ENCODE measurements at regions not wholly inside any gene's neighbourhood (a gene's known extent, or its start where the extent isn't known, plus 50 kb on each side); places are given as distances from the start of the nearest gene placed in this dataset.
A peak's percentile ranks its signal among the peaks of the same experiment; 100 is the strongest.
"Not testable (repeated sequence)": the region's sequence is repeated elsewhere in the genome, so short reads cannot be mapped to it uniquely, and the experiment has no call there.

DNA sequence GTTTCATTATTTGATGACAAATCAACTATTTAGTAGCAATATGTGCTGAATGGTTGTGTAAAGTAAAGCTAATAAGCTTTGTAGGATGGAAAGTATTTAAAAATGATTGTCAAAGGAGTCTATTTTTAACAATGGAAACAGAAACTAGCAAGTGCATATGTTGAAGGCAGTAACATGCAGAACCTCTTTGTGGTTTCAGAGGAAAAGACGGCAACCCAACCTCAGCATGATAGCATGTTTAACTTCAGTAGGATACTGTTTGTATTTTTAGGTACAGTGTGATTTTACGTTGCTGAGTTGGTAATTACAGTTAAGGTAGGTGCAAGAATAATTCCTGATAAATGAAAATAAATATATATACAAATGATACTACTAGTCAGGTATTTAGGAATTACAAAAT, 545.4 kb downstream of the CDY1 start:
- DNase-seq (ENCODE audit: low spot score), result not testable (repeated sequence)

DNA sequence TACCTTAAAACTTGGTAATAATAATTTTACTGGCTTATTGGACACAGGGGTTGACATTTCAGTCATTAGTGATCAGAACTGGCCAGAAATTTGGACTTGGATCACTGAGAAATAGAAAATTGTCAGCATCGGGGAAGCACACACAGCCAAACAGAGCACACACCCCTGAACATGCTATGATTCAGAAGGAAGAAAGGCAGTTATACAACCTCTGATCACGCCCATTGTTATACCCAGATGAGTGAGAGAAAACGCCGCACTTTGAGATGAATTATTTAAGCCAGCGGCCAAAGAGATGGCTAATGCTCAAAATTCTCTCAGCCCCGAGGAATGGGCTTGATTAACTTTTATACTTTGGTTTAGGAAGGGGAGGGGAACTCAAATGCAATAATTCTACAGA, 557.4 kb downstream of the CDY1 start:
- DNase-seq (ENCODE audit: low spot score), result not testable (repeated sequence)

DNA sequence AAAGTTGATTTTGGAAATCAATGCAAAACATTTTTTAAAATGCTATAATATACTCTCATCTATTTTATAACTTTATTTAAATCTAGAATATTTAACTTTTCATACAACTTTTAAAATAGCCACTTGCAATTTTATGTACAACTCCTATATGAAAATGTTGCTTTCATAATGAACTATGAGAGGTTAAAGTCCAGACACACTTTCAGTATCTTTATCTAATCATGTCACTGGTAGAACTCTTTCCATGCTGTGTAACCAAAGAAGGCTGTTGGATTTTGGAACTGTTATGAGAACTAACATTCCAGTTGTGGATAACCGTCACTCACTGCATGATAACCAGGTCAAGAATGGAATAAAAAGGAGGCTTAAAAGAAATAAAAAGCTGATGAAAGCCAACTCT, 603.1 kb downstream of the CDY1 start:
- not testable (repeated sequence) for DNase-seq (ENCODE audit: low spot score)

DNA sequence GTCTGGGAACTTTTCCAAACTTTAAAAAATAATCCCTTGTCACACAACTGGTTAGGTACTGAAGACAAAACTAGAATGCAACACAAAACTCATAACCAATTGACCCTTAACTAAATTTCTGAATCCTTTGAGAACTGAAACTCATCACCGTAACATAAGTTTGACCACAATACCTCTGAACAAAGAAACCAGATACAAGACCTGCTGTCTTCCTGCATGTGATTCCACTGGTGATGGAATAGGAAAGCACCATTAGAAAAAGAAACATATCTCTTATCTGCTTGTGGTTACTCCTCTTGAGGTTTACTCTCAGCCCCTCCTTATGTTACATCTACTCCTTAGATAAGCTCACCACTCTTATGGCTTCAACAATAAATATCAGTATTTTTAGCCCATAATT, 603.6 kb downstream of the CDY1 start:
- DNase-seq (ENCODE audit: low spot score), result not testable (repeated sequence)

DNA sequence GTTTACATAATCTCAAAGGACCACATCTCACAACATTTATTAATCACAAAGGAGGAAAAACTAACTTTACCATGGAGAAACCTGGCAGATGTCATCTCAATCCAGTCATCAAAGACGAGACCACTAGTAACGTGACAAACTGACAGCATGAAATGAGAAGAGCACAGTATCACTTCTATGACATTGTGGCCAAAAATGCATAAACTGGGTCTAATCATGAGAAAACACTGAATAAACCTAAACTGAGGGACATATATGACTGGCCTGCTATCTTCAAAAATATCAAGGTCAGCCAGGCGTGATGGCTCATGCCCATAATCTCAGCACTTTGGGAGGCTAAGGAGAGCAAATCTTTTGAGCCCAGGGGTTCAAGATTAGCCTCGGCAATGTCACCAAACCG, 619.0 kb downstream of the CDY1 start:
- DNase-seq (ENCODE audit: low spot score), result not testable (repeated sequence)

DNA sequence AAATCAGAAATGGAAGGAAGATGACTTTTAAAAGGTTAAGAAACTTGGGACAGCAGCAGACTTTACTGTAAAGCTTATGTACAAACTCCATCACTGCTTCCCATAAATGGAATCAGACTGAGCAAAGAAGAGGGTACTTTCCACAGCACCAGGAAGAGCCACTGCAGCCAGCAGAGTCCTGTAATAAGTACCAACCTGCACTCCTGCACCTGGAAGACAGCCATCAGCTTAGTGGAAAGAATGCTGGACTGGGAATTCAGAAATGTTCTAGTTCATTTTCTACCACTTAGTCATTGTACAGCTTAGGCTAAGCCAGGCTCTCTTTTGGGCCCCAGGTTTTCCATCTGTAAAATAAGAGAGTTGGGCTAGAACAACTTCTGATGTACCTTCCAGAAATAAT, 632.3 kb downstream of the CDY1 start:
- DNase-seq (ENCODE audit: low spot score), result not testable (repeated sequence)

DNA sequence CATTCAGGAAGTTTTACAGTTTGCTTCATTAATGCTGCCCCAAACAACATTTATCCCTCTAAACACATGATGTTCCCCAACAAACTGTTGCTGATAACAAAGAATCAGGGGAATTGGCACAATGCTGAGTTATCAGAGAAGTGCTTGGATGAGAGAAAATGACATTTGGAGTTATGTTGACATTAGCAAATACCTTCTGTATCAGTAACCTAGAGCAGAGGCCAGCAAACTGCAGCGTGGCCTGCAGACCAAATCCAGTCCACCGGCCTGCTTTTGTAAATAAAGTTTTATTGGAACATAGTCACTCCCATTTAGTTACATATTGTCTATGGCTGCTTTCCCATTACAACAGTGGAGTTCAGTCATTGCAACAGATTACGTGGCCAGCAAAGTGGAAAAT, 643.5 kb downstream of the CDY1 start:
- DNase-seq (ENCODE audit: low spot score), result not testable (repeated sequence)

DNA sequence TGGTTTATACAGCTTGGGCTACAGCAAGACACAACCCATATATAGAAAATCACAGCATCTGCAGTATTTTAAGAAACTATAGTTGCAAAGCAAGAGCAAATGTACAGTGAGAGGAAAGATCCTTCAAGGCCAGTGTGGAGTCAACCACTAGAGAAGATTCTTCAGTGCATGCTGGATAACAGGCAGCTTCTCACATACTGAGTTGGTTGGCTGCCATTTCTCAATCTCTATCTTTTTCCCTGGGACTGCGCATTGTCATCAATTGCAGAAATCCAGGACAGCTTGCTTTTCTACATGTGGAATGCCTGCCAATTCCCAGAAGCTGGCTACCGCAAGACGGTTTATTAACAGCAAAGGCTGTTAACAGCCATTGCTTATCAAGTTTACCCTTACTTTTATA, 646.5 kb downstream of the CDY1 start:
- not testable (repeated sequence) for DNase-seq (ENCODE audit: low spot score)

DNA sequence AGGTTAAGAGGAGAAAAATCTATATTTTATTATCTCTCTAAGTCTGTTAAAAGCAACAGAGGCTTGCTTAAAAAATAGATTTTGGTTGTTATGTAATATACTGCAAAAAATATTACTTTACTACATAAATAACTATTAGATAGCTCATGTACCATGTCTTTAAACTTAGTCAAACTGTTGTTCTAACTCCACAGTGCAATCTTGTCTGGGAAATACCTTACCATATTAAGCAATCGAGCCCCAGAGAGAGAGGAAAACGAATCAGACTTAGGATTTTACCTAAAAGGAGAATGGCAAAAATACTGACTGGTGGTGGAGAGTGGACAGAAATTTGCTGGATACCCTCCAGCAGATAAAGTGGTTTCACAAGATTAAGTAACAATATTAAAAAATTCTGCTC, 647.0 kb downstream of the CDY1 start:
- not testable (repeated sequence) for DNase-seq (ENCODE audit: low spot score)

DNA sequence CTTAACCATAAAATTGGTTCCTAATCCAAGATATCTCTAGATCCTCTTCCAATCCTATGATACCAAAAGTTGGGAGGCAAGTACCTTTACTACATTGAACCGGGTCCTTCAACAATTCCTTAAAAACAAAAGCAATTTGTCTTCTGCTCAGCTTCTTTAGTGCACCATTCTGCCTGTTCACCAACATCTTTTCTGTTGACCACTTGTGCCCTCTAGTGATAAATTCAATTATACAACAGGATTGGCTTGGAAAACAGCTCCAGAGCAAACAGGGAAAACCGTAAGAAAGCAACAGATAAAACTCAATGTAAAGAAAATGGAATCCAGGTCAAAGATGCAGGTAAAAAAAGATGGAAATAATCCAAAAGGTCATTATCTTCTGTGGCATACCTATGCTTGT, 651.2 kb downstream of the CDY1 start:
- DNase-seq (ENCODE audit: low spot score), result not testable (repeated sequence)

DNA sequence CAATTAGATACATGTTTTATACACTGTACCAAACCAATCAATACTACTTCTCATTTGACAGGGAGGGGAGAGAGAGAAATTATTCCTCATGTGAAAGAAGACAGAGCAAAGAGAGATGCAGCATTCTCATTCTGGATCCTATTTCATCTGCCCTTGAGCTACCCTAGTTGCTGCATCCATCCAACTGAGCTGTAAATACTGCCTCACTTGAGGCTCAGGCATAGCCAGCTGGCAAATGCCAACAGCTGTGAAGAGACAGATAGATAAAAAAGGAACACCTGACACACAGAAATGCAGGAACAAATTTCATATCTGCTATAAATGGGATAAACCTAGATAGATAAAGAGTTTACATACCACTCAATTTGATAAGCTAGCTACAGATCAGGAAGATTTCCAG, 684.1 kb downstream of the CDY1 start:
- DNase-seq (ENCODE audit: low spot score), result not testable (repeated sequence)

DNA sequence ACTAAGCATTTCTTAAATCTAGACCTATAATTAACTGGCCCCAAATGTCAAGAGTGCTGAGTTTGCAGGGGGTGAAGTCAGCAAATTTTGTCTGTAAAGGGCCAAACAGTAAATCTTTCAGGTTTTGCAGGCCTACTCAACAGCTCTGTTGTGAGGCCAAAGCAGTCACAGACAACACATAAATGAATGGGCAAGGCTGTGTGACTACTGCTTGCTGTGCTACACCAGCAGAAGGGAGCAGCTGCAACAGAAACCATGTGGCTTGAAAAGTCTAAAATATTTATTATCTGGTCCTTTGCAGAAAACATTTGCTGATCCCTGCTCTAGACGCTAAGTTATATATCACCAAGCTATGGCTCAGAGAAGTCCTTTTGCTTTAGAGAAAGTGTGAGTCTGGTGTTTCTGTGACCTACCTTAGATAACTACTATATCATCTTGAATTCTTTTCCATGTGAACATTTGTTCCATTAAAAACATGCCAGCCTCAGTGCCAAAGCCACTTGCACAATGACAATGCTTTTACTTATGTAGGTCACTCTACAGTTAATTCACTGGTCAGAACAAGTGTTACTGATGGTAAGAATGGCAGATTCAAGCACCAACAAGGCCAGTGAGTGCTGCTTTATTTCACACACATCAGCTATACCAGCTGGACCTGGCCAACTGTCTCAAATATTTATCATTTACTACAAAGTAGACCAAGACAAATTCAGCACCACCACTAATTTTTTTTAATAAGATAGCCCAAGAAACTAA, 684.9 kb downstream of the CDY1 start:
- not testable (repeated sequence) for DNase-seq (ENCODE audit: low spot score)

DNA sequence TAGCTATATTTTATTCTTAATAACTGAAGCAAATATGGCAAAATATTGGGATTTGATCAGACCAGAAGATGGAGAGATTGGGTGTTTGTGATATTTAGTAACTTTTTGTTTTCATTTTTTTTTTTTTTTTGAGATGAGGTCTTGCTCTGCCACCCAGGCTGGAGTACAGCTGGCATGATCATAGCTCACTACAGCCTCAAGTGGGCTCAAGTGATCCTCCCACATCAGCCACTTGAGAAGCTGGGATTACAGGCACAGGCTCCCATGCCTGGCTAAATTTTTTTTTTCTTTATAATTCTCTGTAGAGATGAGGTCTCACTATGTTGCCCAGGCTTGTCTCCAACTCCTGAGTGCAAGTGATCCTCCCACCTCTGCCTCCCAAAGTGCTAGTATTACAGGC, 686.4 kb downstream of the CDY1 start:
- not testable (repeated sequence) for DNase-seq (ENCODE audit: low spot score)

DNA sequence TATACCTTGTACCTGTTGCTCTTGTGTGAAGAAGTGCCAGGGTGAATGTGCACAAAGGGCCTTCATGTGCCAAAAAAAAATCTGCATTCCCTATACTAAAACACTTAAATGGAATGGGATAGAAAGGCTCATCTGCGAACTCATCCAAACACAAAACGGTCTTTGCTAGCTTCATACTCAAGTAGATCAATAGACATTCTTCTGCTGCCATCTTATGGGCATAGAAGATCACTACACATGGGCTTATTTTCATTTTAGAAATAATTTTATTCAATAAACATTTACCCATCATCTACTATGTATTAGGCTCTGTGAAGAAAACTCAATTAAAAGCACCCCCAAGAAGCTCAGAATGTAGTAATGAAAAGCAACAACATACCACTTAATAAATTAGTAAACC, 693.1 kb downstream of the CDY1 start:
- DNase-seq (ENCODE audit: low spot score), result peak; percentile 5

DNA sequence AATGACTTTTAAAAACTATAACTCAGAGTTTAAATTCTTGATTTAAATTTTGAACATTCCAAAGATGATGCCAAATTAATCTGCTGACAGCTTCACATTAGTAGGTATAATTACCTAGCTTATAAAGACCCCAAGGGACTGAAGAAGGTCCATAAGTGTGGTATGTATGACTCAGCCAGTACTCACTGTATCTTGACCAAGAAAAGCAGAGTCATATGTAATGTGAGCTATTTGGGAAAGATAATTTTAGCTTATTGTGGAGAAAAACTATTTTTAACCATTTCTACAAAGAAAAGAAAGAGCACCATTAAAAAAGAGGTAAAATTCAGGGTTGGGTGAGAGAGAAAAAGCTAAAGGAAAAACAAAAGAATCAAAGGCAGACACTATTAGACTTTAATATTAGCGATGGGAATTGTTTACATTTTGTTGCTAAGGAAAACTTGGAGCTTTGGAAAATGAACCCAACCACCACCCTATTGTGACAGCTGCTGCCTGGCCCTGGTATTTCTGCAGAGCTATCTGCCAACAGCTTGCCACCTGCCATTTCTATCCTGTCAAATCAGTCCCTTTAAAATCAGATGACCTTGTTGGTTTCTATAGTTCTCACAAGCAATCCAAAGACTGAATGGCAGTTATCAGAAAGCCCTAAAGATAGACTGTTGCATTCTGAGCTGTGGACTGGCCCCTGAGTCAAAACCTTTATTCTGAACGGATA, 697.7 kb downstream of the CDY1 start:
- DNase-seq (ENCODE audit: low spot score), result peak; percentile 12

DNA sequence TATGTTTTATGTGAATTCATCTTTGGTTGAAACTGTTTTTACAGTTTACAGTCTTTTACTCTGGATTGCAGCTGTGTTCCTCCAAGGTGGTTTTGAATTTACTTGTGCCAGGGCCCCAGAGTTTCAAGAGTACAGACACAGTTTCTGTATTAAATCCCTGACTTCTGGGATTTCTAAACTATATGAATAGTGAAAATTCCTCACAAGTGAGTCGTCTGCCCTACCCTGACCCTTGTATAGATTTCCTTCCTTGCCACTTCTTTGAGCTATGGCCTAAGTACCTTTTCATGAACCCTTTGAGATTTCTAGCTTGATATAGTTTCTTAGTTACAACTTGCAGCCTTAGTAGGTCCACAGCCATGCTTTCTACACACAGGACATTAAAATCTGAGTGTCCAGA, 700.8 kb downstream of the CDY1 start:
- DNase-seq (ENCODE audit: low spot score), result not testable (repeated sequence)

DNA sequence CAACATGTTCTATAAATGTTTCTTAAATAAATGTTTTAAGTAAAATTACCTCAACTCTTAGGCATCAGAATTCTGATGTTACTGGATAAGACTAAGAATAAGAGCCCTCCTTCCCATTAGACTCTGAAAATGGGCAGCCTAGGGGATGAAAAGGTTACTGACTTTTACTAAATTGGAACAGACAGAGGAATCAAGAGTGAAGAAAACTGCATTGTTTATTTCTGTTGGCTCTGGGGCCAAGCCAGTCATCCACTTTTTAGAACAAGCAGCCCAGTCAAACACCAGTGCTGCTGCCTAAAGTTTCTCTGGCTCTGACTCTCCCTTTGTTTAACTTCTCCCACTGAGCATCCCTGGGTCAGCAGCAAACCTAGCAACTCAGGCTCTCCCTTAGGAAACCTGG, 731.0 kb downstream of the CDY1 start:
- DNase-seq (ENCODE audit: low spot score), result peak; percentile 1

DNA sequence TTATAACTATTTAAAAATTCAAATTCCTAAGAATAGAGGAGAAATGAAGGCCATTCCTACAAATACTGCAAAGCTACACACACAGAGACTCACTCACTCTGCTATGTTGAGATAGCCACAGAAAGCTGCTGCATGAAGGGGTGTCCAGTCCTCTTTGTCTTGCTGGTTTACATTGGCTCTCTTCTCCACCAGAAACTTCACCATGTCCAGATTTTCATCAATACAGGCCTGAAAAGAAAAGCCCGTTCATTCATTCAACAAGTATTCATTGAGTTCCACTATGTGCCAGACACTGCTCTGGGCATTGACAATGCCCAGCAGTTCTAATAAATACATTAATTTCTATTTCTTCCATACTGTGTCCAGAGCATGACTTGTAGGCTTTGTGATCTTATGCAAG, 732.3 kb downstream of the CDY1 start:
- DNase-seq (ENCODE audit: low spot score), result no peak

DNA sequence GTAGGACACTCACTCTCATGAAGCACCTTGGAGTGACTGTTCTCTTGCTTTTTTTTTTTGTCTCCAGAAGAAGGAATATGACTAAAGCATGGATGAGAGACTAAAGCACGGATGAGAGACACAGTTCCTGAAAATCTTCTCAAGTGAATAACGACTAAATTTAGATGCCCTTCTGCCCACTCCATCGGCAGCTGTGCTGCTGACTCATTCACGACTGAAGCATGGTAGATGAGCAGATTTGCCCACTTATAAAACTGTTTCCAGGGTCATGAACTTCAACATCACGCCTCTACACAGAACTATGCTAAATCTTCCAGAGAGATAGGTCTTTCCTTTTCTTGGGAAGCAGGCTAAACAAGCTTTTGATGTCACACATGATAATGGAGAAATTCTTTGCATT, 738.0 kb downstream of the CDY1 start:
- not testable (repeated sequence) for DNase-seq (ENCODE audit: low spot score)

DNA sequence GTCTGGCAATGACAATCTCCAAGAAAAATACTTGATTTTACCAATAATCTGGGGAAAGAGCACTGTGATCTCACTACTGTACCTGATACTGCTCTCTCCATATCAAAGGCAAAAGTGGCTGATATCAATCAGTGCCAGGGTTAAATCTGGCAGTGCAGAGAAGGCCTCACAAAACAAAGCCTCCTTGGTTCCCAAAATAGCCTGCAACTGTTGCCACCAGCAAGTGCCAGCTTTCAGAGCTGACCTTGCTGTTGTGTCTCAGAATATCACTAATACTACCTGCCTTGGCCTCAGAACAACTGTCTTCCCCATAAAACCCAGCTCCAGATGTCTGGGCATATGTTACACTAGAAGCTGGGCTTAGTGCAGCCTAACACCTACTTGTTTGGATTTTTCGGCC, 738.6 kb downstream of the CDY1 start:
- not testable (repeated sequence) for DNase-seq (ENCODE audit: low spot score)

DNA sequence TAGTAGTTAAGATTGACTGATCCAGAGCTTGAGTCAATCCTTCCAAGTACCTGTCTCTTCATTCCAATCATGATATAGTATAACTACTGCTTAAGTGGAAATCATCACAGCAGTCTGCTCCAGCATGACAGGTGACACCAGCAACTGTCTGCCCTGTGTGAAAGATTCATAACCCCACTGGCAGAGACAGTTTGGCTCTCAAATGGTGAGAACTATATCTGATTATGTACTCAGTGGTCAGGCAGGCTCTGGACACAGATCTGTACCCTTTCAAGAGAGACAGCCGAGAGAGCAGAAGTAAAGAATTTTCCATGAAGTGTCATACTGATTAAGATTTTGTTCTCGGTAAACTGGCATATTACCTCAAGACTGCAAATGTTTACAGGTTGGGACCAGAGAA, 741.5 kb downstream of the CDY1 start:
- not testable (repeated sequence) for DNase-seq (ENCODE audit: low spot score)

DNA sequence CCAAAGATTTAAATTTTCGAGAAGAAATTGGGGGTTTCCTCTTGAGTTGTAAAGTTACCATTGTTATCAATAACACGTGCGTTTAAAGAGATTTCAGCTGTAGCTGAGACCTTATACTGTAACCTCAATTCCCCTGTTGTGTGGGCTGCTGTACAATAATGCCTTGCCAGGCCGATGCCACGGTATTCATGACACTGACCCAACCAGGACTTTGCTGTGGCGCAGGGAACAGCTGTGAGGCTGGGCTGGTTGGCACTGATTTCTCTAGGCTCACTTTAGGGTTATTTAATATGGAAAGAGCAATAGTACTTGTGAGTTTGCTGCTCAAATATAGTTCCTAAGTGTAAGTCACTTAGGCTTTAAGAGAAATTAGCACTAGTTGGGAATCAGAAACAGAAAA, 744.2 kb downstream of the CDY1 start:
- DNase-seq (ENCODE audit: low spot score), result not testable (repeated sequence)

DNA sequence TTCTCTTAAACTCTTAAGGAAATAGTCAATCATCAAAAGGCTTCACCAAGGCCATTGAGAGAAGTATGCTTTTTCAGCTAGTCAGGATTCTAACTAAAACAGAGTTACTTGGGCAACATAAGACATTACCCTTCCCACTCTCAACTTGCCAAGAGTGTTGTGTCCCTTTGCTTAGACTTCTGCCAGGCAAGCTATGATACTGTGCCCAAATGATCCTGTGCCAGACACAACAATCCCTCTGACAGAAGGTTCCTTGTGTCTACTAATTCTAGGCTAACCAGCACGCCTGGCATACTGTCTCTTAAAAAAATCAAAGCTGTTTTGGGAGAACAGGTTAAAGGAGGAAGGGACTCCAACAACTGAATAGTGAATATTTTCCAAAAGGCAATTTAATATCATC, 750.6 kb downstream of the CDY1 start:
- not testable (repeated sequence) for DNase-seq (ENCODE audit: low spot score)

Data from H4 (cell line).